Common myeloid progenitor, CD34-positive (primary cell): ENCODE measurements at regions not wholly inside any gene's neighbourhood (a gene's known extent, or its start where the extent isn't known, plus 50 kb on each side); places are given as distances from the start of the nearest gene placed in this dataset.

ENCODE experiments used
- CTCF ChIA-PET: fragments of 350-600 bp; sonication (Branson Sonifier 250); formaldehyde crosslinking; loops from one replicate; lab custom pipeline; 2021; ENCODE audit warnings: antibody characterized with exemption; lab: Charles Lee
- POLR2A ChIA-PET: fragments of 350-600 bp; sonication (Branson Sonifier 250); formaldehyde crosslinking; loops from one replicate; lab custom pipeline; 2021; ENCODE audit warnings: antibody characterized with exemption; lab: Charles Lee
- DNase-seq, 3 donors: peaks; one replicate each; pipeline versions ENCODE4 v3.0.0 to v3.0.0-alpha.2; 2013
- H3K27ac ChIP-seq, 2 experiments: 1 replicate in 1 of 2; 2 replicates in 1 of 2; pipeline ENCODE4 v1.7.0; 2013; ENCODE audit warnings: inconsistent platforms in 2 of 2, low read length in 2 of 2, mild to moderate bottlenecking in 2 of 2, low read depth in 1 of 2, moderate library complexity in 1 of 2; ENCODE audit not compliant: severe bottlenecking in 2 of 2, insufficient read depth in 1 of 2, poor library complexity in 1 of 2
- H3K27me3 ChIP-seq, 5 experiments: replicated peaks in 2 of 5; 1 replicate in 3 of 5; 2 replicates in 2 of 5; pipeline versions ENCODE4 v1.6.1 to v1.7.0; 2013; ENCODE audit warnings: low read length in 4 of 5, mild to moderate bottlenecking in 2 of 5, moderate library complexity in 2 of 5, inconsistent platforms in 1 of 5; ENCODE audit not compliant: insufficient read depth in 5 of 5, control insufficient read depth in 4 of 5
- H3K36me3 ChIP-seq, 4 experiments: 1 replicate in 2 of 4; 2 replicates in 2 of 4; pipeline versions ENCODE4 v1.6.1 to v1.7.0; 2013; ENCODE audit warnings: low read length in 3 of 4, control low read depth in 1 of 4, mild to moderate bottlenecking in 1 of 4; ENCODE audit not compliant: control insufficient read depth in 4 of 4, insufficient read depth in 4 of 4
- H3K4me1 ChIP-seq, 4 experiments: 1 replicate in 3 of 4; 2 replicates in 1 of 4; pipeline versions ENCODE4 v1.6.1 to v1.7.1; 2013; ENCODE audit warnings: low read length in 3 of 4, mild to moderate bottlenecking in 3 of 4, control low read depth in 1 of 4, inconsistent platforms in 1 of 4, moderate library complexity in 1 of 4; ENCODE audit not compliant: control insufficient read depth in 4 of 4, insufficient read depth in 4 of 4; ENCODE audit errors: control extremely low read depth in 1 of 4
- H3K4me3 ChIP-seq, 7 experiments: 1 replicate in 4 of 7; 2 replicates in 3 of 7; pipeline versions ENCODE4 v1.5.1 to v1.7.0; 2013; ENCODE audit warnings: mild to moderate bottlenecking in 7 of 7, low read length in 6 of 7, moderate library complexity in 6 of 7, inconsistent platforms in 2 of 7, low read depth in 2 of 7, control low read depth in 1 of 7; ENCODE audit not compliant: insufficient read depth in 4 of 7, control insufficient read depth in 1 of 7; ENCODE audit errors: extremely low read depth in 1 of 7
- H3K9me3 ChIP-seq, 5 experiments: 1 replicate in 4 of 5; 2 replicates in 1 of 5; pipeline versions ENCODE4 v1.6.1 to v1.7.1; 2013; ENCODE audit warnings: low read length in 4 of 5, mild to moderate bottlenecking in 2 of 5, inconsistent platforms in 1 of 5, low read depth in 1 of 5, moderate library complexity in 1 of 5; ENCODE audit not compliant: control insufficient read depth in 4 of 5, insufficient read depth in 2 of 5; ENCODE audit errors: control extremely low read depth in 1 of 5
- WGBS: methylation state at CpG from one replicate; pipeline ENCODE4 v1.1.5; 2013; ENCODE audit not compliant: insufficient coverage; 5-methylcytosine and 5-hydroxymethylcytosine counted together

GRCh38 chr10:94059178-94059883 is 65.6 kb downstream of the PLCE1 start:
- no peaks in the 10 kb centered on the region for H3K9me3 ChIP-seq
- H3K4me1 ChIP-seq: no peaks in the 10 kb centered on the region
- no peak overlapping the region for H3K27ac ChIP-seq
- no peaks in the 10 kb centered on the region for H3K36me3 ChIP-seq
- ChIA-PET CTCF (no interaction called here), POLR2A (no interaction called here)
- H3K4me3 ChIP-seq: no peak overlapping the region
- 96% methylated on average over 2 of the region's 3 CpGs for WGBS
- no peak for DNase-seq
- peaks cover 0 to 2% (median 0%) of the 10 kb centered on the region in 5 experiments for H3K27me3 ChIP-seq

GRCh38 chr10:94061026-94061425 is 67.3 kb downstream of the PLCE1 start:
- Histone ChIP-seq H3K27me3 (peaks cover 0 to 2% (median 0%) of the 10 kb centered on the region in 5 experiments), H3K27ac (no peak overlapping the region), H3K9me3 (no peaks in the 10 kb centered on the region), H3K4me1 (no peaks in the 10 kb centered on the region), H3K36me3 (no peaks in the 10 kb centered on the region), H3K4me3 (no peak overlapping the region)
- ChIA-PET CTCF (no interaction called here), POLR2A (no interaction called here)
- 100% methylated on average over 1 of the region's 2 CpGs for WGBS
- no peak for DNase-seq

DNA sequence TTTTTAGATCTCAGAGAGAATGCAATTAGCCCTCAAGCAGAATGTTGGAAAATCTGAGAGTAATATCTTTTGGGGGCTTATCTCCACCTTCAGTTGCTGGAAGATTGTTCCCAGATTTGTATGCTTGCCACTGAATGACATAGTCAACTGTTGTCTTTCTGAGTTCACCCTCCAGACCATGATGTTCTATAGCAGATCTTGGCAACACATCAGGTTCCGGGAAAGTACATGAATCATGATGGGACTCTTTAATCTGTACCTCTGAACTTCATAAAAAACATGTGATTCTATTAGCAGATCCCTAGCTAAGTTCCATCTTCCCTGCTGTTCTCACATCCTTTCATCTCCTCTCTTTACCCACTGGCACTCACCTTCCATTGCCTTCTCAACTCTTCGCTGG is 68.9 kb downstream of the PLCE1 start:
- peaks cover 0 to 5% (median 0%) of the 10 kb centered on the region in 5 experiments for H3K27me3 ChIP-seq
- POLR2A ChIA-PET: no interaction called here
- no peak overlapping the region for H3K27ac ChIP-seq
- no peaks in the 10 kb centered on the region for H3K36me3 ChIP-seq
- no peak for DNase-seq
- CTCF ChIA-PET: no interaction called here
- H3K4me3 ChIP-seq: no peak overlapping the region
- H3K9me3 ChIP-seq: no peaks in the 10 kb centered on the region
- H3K4me1 ChIP-seq: no peaks in the 10 kb centered on the region
- WGBS: 100% methylated on average over 1 of the region's 2 CpGs

GRCh38 chr10:94065362-94065761 is 71.6 kb downstream of the PLCE1 start:
- H3K27me3 ChIP-seq: peaks cover 0 to 4% (median 0%) of the 10 kb centered on the region in 5 experiments
- POLR2A ChIA-PET: no interaction called here
- H3K4me3 ChIP-seq: no peak overlapping the region
- no peak overlapping the region for H3K27ac ChIP-seq
- DNase-seq: no peak
- no peaks in the 10 kb centered on the region for H3K36me3 ChIP-seq
- CTCF ChIA-PET: no interaction called here
- H3K4me1 ChIP-seq: no peaks in the 10 kb centered on the region
- 86% methylated on average over 2 of the region's 3 CpGs for WGBS
- no peaks in the 10 kb centered on the region for H3K9me3 ChIP-seq

DNA sequence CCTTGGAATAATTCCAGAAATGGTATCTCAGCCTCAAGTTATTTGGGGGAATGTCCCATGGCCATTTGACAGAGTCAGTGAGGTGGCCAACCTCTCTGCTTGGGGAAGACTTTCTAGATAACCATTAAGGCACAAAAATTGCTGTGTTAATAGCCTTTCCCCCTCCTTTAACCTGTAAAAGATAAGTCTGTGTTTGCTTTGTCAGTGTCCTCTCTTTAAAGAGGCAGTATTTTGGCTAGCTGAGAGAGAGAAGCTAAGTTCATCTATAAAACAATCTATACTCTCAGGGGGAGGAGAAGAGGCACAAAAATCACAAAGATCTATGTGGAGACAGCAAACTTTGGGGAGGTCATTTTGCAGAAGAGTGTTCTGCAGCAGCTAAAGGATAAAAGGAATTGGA is 72.1 kb downstream of the PLCE1 start:
- DNase-seq: no peak
- H3K4me3 ChIP-seq: no peak overlapping the region
- ChIA-PET CTCF (no interaction called here), POLR2A (no interaction called here)
- no peaks in the 10 kb centered on the region for H3K36me3 ChIP-seq
- peaks cover 0 to 5% (median 0%) of the 10 kb centered on the region in 5 experiments for H3K27me3 ChIP-seq
- H3K9me3 ChIP-seq: no peaks in the 10 kb centered on the region
- H3K27ac ChIP-seq: no peak overlapping the region
- no peaks in the 10 kb centered on the region for H3K4me1 ChIP-seq

DNA sequence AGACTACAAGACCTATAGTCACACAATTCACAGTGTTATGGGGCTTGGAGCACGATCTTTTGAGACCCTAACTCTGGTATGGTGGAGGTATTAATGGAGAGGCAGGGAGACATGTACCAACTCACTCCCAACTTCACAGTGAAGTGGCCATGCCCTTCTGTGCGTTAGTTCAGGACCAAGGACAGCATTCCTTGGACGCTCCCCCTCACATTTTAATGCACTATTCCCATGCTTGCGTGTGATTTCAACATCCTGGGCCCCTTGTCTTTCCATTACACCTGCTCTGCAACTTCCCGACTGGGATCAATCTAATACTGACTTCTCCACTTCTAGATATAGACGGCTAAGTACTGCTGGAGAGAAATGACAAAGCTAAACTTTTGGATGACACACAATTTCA is 72.7 kb downstream of the PLCE1 start:
- POLR2A ChIA-PET: no interaction called here
- CTCF ChIA-PET: no interaction called here
- peak in 2 of 3 donors; percentile 19 to 23 for DNase-seq

DNA sequence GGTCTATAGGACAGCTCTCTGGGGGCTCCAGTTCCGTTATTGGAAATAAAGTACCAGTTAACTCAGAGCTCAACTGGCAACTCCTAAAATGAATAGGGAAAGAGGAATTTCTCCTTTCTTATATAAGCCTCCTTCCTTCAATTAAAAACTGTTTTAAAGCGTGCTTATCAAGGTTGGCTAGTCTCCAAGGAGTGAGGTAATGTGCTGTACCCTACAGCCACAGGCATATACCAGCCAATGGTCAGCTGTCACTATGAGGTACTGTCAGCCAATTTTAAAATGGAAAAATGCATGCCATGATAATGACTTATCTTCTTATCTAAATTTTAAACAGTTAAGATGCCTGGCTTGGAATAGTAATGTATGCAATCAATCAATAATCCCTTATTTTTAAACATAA is 76.2 kb downstream of the PLCE1 start:
- H3K4me3 ChIP-seq: no peak overlapping the region
- no peak for DNase-seq
- WGBS: no CpG with 5 or more reads among the region's 2 CpGs
- POLR2A ChIA-PET: no interaction called here
- H3K27me3 ChIP-seq: peaks cover 0 to 7% (median 3%) of the 10 kb centered on the region in 5 experiments
- no peaks in the 10 kb centered on the region for H3K36me3 ChIP-seq
- H3K4me1 ChIP-seq: no peaks in the 10 kb centered on the region
- CTCF ChIA-PET: interaction anchor here (1.5 kb wide), 1 partner anchor 12 kb away, joined by 4 read pairs; no protein-coding TSS in a partner anchor
- H3K9me3 ChIP-seq: no peaks in the 10 kb centered on the region
- no peak overlapping the region for H3K27ac ChIP-seq

More for the DNA sequence above, 72.7 kb downstream of the PLCE1 start:
- no peaks in the 10 kb centered on the region for H3K36me3 ChIP-seq
- H3K9me3 ChIP-seq: no peaks in the 10 kb centered on the region
- no peak overlapping the region for H3K27ac ChIP-seq
- H3K4me1 ChIP-seq: no peaks in the 10 kb centered on the region
- WGBS: 32% methylated on average over 3 of the region's 6 CpGs
- no peak overlapping the region for H3K4me3 ChIP-seq
- peaks cover 0 to 5% (median 0%) of the 10 kb centered on the region in 5 experiments for H3K27me3 ChIP-seq
